ENCODE measurements at regions not wholly inside any gene's neighbourhood (a gene's known extent, or its start where the extent isn't known, plus 50 kb on each side); places are given as distances from the start of the nearest gene placed in this dataset.

DNA sequence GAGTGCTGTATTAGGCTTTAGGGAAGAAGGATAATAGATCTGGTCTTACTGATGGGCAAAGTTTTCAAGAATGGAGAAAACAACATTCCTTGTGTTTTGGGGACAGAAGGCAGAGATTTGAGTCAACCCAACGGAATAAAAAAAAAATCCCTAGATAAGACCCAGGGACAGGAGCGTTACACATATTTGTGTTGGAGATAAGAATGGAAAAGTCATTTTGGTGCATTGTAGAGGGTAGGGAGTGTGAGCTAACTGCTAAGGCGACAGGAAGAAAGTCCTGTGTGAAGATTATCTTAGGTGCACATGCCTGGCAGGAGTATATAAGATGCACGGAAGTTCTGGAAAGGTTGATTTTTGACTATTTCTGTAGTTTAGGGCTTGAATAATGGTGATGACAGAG is 450.3 kb upstream of the ARGLU1 start:
- TF ChIP-seq SP1 (CRISPR knock-in tag; conservative IDR thresholded peaks at IDR 0.05) (no peak), CTCF (IDR thresholded peaks at IDR 0.05) (no peak), ZNF263 (CRISPR knock-in tag; IDR thresholded peaks at IDR 0.05; ENCODE audit: low read depth) (no peak), NFE2L1 (CRISPR knock-in tag; IDR thresholded peaks at IDR 0.05) (no peak), ZNF512 (CRISPR knock-in tag; IDR thresholded peaks at IDR 0.05; ENCODE audit: borderline replicate concordance) (no peak), GABPB1 (CRISPR knock-in tag; IDR thresholded peaks at IDR 0.05) (no peak), USF2 (CRISPR knock-in tag; IDR thresholded peaks at IDR 0.05) (no peak), KAT7 (CRISPR knock-in tag; IDR thresholded peaks at IDR 0.05; ENCODE audit: borderline replicate concordance) (no peak), ZNF423 (CRISPR knock-in tag; IDR thresholded peaks at IDR 0.05) (no peak), NFYB (CRISPR knock-in tag; conservative IDR thresholded peaks at IDR 0.05; ENCODE audit: low read depth) (no peak)
- TF ChIP-seq, protein P1, sequence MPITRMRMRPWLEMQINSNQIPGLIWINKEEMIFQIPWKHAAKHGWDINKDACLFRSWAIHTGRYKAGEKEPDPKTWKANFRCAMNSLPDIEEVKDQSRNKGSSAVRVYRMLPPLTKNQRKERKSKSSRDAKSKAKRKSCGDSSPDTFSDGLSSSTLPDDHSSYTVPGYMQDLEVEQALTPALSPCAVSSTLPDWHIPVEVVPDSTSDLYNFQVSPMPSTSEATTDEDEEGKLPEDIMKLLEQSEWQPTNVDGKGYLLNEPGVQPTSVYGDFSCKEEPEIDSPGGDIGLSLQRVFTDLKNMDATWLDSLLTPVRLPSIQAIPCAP (CRISPR knock-in tag; IDR thresholded peaks at IDR 0.05) = no peak
- TF ChIP-seq, protein P2, sequence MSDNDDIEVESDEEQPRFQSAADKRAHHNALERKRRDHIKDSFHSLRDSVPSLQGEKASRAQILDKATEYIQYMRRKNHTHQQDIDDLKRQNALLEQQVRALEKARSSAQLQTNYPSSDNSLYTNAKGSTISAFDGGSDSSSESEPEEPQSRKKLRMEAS (CRISPR knock-in tag; IDR thresholded peaks at IDR 0.05) = no peak
